ENCODE measurements at regions not wholly inside any gene's neighbourhood (a gene's known extent, or its start where the extent isn't known, plus 50 kb on each side); places are given as distances from the start of the nearest gene placed in this dataset.

GRCh38 chr15:26376243-26376642 lies 396.6 kb downstream of the GABRB3 start:
- no peak for DNase-seq (ENCODE audit: low read depth)

GRCh38 chr15:26374806-26375205 lies 398.1 kb downstream of the GABRB3 start:
- no peak for DNase-seq (ENCODE audit: low read depth)

- no peak for DNase-seq (ENCODE audit: low read depth)
Observed at GRCh38 chr15:26372706-26373105, 400.2 kb downstream of the GABRB3 start.

DNA sequence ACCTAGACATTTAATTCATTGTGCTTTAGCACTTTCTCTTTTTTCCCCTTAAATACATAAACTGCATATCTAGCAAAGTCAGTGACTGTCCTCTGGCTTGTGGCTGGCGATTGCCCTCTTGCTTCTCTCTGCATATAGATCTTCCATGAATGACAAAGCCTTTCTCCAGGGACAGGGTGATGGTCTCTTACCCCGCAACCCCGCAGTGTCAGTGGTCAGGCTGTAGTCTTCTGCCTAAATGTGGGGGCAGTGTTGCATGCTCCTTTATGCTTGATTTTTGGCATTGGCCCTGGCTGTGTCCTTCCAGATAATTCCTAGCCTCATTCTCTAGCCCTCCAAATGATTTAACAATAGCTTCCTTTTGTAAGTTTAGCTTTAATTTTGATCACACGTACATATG lies 407.8 kb downstream of the GABRB3 start:
- no peak for DNase-seq (ENCODE audit: low read depth)

- no peak for DNase-seq (ENCODE audit: low read depth)
Observed at GRCh38 chr15:26359855-26360254, 413.0 kb downstream of the GABRB3 start.

GRCh38 chr15:26358708-26359107 lies 414.2 kb downstream of the GABRB3 start:
- no peak for DNase-seq (ENCODE audit: low read depth)

- no peak for DNase-seq (ENCODE audit: low read depth)
Observed at GRCh38 chr15:26357653-26358052, 415.2 kb downstream of the GABRB3 start.

- no peak for DNase-seq (ENCODE audit: low read depth)
Observed at GRCh38 chr15:26355472-26356074, 417.3 kb downstream of the GABRB3 start.

DNA sequence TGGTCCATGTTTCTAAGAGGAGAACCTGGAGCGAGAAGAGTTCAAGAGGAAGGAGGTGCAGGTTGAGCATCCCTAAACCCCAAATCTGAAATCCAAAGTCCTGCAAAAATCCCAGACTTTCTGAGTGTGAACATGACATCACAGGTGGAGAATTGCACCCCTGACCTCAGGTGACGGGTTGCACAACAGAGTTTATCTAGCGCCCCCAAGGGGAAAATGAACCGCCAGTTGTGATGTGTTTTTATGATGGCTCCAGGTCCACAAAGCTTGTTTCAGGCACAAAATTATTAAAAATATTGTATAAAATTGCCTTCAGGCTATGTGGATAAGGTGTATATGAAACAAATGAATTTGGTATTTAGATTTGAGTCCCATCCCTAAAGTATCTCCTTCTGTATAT lies 420.0 kb downstream of the GABRB3 start:
- no peak for DNase-seq (ENCODE audit: low read depth)

DNA sequence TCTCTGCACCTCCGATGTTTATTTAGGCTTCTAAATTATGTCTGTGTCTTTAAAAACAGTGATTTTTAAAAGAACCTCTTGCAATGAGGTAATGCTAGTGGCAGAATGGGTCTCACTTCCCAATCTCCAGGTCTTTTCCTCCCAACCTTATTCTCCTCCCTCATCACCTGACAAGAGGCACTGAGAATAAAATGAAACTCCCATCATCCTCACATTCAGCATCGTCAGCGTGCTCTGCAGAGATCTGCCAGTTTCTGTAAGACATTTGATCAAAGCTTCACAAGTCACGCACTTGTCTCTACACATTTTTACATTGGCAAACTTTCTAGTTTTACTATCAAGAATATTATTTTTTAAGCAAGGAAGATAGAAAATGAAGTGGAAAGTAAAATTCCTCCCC lies 420.5 kb downstream of the GABRB3 start:
- no peak for DNase-seq (ENCODE audit: low read depth)

DNA sequence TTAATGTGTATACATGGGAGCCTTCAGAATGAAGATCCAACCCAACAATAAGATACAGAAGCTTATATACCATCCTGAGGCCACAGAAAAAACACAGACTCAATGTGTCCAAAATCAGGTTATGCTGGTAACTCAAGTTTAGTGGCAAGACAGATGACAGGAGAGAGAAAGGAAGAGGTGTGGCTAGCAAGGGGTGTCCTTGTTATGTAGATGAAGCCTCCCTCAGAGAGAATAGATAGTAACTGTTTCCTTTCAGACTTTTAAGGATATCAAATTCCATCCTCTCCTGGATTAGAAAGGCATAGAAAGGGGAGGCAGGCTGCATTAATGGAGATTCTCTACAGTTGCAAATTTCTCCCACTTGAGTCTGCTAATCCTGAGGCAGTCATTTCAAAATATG lies 447.4 kb downstream of the GABRB3 start:
- no peak for DNase-seq (ENCODE audit: low read depth)

DNA sequence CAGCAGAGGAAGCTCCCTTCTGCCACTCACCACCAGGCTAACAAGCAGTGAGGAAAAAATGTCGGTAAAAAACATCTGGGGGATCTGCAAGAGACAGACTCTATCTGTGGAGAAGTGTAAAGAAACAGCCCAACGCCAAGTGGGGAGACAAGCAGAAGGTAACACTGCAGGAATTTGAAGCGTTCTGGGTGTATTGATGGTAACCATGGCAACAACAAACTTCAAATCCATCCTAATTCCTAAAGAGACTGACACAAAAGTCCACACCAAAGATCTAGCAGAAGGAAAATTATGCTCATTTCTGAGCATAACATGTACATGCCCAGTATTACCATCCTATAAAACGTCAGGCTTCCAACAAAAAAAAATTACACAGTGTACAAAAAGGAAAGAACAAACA lies 449.3 kb downstream of the GABRB3 start:
- DNase-seq (ENCODE audit: low read depth) = no peak

- DNase-seq (ENCODE audit: low read depth) = no peak
Observed at GRCh38 chr15:26318689-26319088, 454.2 kb downstream of the GABRB3 start.

DNA sequence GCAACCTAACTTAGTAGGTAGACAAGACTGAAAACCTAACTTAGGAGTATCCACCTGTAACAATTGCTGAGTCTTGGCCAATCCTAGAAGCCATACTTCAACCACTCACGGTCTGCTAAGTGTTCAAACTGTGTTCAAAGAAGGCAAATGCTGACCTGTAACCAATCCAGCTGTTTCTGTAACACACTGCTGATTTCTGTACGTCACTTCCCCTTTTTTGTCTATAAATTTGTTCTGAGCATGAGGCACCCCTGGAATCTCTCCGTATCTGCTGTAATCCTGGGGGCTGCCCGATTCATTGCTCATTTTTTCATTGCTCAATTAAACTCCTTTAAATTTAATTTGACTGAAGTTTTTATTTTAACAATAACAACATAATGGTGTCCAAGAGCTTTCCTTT lies 451.4 kb upstream of the ATP10A start:
- no peak for DNase-seq (ENCODE audit: low read depth)

- DNase-seq (ENCODE audit: low read depth) = no peak
Observed at GRCh38 chr15:26311710-26312236, 448.6 kb upstream of the ATP10A start.

- DNase-seq (ENCODE audit: low read depth) = no peak
Observed at GRCh38 chr15:26298659-26299170, 435.6 kb upstream of the ATP10A start.

DNA sequence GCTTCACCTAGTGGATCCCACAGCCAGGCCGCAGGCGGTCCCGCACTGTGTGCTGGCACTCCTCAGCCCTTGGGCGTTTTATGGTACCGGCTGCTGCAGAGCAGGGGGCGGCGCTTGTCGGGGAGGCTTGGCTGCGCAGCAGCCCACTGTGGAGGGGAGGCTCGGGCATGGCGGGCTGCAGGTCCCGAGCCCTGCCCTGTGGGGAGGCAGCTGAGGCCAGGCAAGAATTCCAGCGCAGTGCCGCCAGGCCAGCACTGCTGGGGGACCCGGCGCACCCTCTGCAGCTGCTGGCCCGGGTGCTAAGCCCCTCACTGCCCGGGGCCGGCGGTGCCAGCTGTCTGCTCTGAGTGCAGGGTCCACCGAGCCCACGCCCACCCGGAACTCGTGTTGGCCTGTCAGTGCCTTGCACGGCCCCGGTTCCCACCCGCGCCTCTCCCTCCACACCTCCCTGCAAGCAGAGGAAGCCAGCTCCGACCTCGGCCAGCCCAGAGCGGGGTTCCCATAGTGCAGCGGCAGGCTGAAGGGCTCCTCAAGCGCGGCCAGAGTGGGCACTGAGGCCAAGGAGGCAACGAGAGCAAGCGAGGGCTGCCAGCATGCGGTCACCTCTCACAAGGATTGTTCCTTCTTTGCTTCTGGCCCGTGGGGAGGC lies 435.0 kb upstream of the ATP10A start:
- DNase-seq (ENCODE audit: low read depth) = no peak

GRCh38 chr15:26295336-26296085 lies 432.4 kb upstream of the ATP10A start:
- DNase-seq (ENCODE audit: low read depth) = no peak

DNA sequence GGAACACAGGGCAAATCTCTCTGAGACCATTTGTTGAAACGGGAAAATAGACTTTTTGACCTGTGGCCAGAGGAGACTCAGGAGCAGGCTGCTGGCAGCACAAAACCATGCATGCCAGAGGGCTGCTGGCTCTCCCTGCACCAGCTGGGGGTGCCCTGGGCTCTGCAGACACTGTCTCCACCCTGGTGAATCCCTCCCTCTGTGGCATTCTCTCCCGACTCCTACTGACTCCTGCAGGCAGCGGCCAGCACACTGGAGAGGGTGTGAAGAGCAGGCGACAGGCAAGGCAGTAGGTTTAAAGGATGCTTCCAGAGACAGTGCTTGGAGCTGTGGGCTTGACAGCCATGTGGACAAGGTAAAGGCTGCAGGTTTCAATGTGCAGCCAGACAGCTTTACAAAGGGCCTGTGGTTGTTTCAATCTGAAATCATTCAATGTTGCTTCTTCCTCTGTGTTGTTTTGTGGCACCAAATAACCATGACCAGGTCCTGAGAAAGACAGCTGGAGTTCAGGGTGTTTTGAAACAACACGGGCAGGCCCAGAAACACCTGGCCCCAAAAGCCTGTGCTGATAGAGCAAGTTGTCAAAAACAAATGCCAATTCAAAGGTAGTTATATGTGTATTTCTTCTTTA lies 431.0 kb upstream of the ATP10A start:
- no peak for DNase-seq (ENCODE audit: low read depth)

DNA sequence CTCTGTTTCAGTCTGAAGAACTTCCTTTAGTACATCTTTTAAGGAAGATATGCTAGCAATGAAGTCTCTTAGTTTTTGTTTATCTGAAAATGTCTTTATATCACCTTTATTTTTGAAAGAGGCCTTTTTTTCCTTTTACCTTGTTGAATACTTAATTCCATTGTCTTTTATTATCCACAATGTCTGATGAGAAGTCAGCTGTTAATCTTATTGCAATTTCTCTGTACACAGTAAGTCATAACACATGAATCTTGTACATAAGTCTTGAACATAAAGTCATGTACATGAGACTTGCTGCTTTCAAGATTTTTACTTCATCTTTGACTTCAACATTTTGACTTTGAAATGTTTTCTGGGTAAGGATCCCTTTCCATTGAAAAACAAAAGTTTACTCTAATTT lies 424.3 kb upstream of the ATP10A start:
- DNase-seq (ENCODE audit: low read depth) = no peak

DNA sequence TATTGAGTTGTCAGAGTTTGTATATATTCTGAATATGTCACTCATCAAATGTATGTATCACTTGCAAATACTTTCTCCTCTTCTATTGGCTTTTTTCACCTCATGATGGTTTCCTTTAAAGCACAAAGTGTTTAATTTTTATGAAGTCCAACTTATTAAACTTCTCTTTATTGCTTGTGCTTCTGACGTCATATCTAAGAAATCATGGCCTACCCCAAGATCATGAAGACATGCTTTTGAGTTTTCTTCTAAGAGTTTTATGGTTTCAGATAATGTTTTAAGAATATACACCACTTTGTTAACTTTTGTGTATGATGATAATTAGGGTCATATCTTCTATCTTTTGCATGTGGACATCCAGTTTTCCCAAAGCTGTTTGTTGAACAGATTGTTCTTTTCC lies 417.2 kb upstream of the ATP10A start:
- no peak for DNase-seq (ENCODE audit: low read depth)

- no peak for DNase-seq (ENCODE audit: low read depth)
Observed at GRCh38 chr15:26261966-26262365, 398.8 kb upstream of the ATP10A start.

All from myocyte (in vitro differentiated cells).